Posterior vena cava (tissue), 2 donors: ENCODE measurements at regions not wholly inside any gene's neighbourhood (a gene's known extent, or its start where the extent isn't known, plus 50 kb on each side); places are given as distances from the start of the nearest gene placed in this dataset.

Experiments used
- DNase-seq: peaks from one replicate; pipeline ENCODE4 v3.0.0-alpha.2; 2020; ENCODE audit warnings: low spot score
- intact Hi-C, 2 donors: fragments of 100-400 bp; cut with DNase I; formaldehyde crosslinking; loops; one replicate each; pipeline versions ENCODE4 v1.14.1 to v1.14.2; 2022 to 2023
- donor health status: DM: yes; HTN: yes; CAD: no.
- donor health status: DM: yes; HTN: yes; CAD: no.

- DNase-seq: no peak
These were observed 51.2 kb upstream of the ABCC4 start for GRCh38 chr13:95352486-95352885.

GRCh38 chr13:95354156-95354555, 52.9 kb upstream of the ABCC4 start:
- no peak for DNase-seq
- intact Hi-C loops: no loop called here

More at GRCh38 chr13:95352486-95352885, 51.2 kb upstream of the ABCC4 start:
- intact Hi-C loops: no loop called here

DNA sequence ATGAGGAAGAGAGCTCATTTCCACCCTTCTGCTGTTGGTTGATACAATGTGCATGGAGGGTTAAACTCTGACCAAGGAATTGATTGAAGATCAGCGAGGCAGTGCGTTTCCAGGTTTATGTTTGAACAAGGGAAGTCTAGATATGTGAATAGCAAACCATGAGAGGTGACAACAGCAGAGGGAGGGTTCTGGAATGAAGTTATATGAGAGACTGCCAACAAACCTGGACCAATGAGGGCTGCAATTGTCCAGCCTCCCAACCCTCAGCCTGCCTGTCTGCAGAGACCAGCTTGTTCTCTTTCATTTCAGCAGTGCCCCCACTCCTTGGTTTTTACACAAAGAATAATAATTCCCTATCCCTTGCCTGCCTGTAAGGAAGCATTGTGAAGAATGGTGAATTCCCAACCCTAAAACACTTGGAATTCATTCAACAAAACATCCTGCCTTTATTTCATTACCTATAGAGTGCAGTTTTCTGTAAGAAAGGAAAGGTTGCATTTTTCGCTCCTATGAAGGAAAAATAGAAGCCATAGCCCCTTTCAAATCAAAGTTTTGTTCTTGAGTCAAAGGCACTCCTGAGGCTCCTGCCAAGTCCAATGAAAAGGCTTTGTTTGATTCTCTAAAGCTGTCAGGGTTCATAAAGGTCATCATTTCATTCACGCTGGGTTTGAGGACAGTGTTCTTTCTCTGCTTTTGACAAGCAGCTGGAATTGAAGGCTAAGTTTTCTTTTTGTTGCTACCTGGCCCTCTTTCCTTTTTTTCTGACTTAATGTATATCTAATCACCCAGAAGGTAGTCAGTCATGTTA, 53.6 kb upstream of the ABCC4 start:
- intact Hi-C loops: no loop called here
- no peak for DNase-seq

DNA sequence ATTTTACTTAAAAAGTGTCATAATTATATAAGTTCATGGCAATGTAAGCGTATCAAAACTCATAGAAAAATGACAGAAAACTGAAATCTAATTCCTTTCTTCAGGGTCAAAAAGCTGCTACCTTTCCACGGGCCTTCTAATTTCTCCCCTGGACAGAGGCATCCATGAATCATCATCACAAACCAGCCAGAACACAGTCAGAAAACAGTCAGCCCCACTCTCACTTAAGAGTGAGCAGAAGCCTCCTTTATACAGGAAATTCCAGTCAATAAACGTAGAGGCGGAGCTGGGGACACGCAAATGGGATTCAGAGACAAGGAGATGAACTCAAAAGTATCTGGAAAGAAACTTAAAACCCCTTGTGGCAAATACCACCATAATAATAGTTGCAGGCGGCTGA, 54.2 kb upstream of the ABCC4 start:
- no peak for DNase-seq
- intact Hi-C loops: no loop called here

GRCh38 chr13:95356916-95357315, 55.7 kb upstream of the ABCC4 start:
- DNase-seq: no peak
- intact Hi-C loops: no loop called here

DNA sequence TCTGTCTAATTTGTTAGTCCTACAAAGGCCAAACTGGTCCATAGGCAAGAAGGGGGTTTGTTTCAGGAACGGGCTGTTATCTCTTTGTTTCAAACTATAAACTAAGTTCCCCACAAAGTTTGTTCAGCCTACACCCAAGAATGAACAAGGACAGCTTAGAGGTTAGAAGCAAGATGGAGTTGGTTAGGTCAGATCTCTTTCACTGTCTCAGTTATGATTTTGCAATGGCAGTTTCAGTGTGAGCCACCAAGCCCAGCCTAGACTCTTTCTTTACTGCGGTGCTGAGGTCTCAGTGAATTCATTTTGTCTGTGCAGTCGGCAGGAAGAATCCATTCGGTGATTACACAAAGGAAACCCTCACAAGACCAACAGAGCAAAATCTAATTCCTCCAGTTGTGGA, 56.6 kb upstream of the ABCC4 start:
- no peak for DNase-seq
- intact Hi-C loops: no loop called here

DNA sequence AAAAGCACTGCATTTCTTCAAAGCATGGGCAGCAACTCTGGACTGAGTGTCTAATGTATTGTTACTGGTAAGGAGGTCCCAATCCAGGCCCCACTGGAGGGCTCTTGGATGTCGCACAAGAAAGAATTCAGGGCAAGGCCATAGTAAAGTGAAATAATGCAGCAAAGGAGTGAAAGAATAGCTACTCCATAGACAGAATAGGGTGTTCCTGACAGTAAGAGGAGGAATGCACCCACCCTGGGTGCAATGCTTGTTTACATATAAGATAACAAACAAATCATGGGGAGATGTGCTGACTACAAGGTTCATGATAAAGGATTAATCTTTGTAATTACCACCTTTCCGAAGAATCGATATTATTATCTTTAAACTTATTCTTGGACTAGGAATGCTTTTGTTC, 58.8 kb upstream of the ABCC4 start:
- no peak for DNase-seq
- intact Hi-C loops: no loop called here

GRCh38 chr13:95360464-95361097, 59.3 kb upstream of the ABCC4 start:
- no peak for DNase-seq
- intact Hi-C loops: no loop called here

- intact Hi-C loops: no loop called here
- no peak for DNase-seq
These were observed 60.4 kb upstream of the ABCC4 start for GRCh38 chr13:95361686-95362085.

- intact Hi-C loops: no loop called here
- DNase-seq: no peak
These were observed 61.4 kb upstream of the ABCC4 start for GRCh38 chr13:95362666-95363065.

DNA sequence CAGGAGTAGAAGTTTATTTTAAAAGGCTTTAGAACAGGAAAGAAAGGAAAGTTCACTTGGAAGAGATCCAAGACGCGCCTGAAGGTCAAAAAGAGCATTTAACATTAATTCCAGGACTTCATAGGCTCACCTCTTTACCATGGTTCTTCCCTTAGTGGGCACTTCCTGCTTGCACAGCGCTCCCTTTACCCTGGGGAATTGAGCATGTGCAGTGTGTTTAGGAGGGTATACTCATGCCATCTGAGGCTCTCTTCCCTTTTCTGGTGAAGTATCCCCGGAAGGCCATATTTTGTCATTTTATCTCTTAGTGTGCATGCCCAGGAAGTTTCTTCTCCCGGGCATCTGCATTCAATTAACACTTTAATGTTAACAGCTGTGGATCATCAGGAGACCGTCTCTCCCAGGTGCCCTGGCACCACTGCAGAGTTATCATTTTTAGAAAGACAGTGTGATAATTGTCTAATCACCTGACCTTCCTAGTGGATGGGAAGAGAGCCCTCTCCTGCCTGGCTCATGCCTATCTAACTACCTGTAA, 66.1 kb upstream of the ABCC4 start:
- DNase-seq: no peak
- intact Hi-C loops: no loop called here

- intact Hi-C loops: no loop called here
- DNase-seq: no peak
These were observed 67.7 kb upstream of the ABCC4 start for GRCh38 chr13:95368998-95369397.

DNA sequence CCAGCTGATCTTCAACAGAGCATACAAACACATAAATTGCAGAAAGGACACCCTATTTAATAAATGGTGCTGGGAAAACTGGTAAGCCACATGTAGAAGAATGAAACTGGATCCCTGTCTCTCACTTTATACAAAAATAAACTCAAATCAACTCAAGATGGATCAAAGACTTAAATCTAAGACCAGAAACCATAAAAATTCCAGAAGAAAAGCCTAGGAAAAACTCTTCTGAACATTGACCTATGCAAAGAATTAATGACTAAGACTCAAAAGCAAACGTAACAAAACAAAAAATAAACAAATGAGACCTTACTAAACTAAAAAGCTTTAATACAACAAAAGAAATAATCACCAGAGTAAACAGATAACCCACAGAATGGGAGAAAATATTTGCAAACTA, 74.5 kb upstream of the ABCC4 start:
- intact Hi-C loops: no loop called here
- no peak for DNase-seq

- intact Hi-C loops: no loop called here
These were observed 77.4 kb upstream of the ABCC4 start for GRCh38 chr13:95378603-95379002.

GRCh38 chr13:95380468-95381211, 79.4 kb upstream of the ABCC4 start:
- DNase-seq: peak; percentile 87
- intact Hi-C loops: no loop called here

More at GRCh38 chr13:95378603-95379002, 77.4 kb upstream of the ABCC4 start:
- DNase-seq: no peak

GRCh38 chr13:95381212-95381527, 79.9 kb upstream of the ABCC4 start:
- intact Hi-C loops: no loop called here
- no peak for DNase-seq

DNA sequence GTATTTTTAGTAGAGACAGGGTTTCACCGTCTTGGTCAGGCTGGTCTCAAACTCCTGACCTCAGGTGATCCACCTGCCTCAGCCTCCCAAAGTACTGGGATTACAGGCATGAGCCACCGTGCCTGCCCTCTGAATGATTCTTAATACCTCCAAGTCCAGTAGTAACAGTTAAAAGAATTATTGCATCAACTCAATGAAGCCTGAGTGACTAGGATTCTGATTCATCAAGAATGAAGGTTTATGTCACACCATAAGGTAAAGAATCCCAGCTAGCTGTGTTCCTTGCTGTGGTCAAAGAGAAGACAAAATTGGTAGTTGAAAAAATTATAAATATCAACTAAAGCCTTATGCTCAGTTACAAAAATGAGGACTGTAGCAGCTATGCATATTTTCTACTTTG, 81.2 kb upstream of the ABCC4 start:
- intact Hi-C loops: no loop called here
- no peak for DNase-seq

DNA sequence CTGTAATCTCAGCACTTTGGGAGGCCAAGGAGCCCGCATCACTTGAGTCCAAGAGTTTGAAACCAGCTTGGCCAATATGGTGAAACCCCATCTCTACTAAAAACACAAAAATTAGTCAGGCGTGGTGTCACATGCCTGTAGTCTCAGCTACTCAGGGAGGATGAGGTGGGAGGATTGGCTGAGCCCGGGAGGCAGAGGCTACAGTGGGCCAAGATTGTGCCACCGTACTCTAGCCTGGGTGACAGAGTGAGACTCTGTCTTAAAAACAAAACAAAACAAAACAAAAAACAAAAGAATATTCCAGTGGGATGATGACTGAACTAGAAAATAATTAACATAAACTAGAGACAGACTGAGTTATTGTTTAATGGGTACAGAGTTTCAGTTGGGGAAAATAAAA, 81.7 kb upstream of the ABCC4 start:
- no peak for DNase-seq
- intact Hi-C loops: no loop called here

- intact Hi-C loops: no loop called here
- no peak for DNase-seq
These were observed 84.1 kb upstream of the ABCC4 start for GRCh38 chr13:95385373-95385772.

DNA sequence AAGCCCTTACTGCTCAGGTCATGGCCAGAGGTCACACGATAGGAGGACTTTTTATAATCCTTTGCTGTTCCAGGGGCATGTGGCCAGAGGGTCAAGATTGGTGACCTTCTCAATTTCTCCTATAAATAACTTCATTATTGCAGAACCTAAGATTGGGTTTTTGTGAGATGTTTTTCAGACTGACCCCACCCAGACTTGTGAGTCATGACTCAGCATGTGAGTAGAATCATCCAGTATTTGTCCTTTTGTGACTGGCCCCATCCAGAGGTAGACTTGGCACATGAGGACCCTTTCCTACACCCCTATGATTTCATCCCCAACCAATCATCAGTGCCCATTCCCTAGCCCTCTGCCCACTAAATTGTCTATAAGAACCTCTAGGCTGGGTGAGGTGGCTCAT, 84.5 kb upstream of the ABCC4 start:
- intact Hi-C loops: no loop called here
- no peak for DNase-seq
